ENCODE measurements at regions not wholly inside any gene's neighbourhood (a gene's known extent, or its start where the extent isn't known, plus 50 kb on each side); places are given as distances from the start of the nearest gene placed in this dataset.

GRCh38 chr14:31986405-31986804 is 90.7 kb upstream of the ARHGAP5 start:
- H3K4me1 ChIP-seq (replicated peaks in 1 of 2; ENCODE audit: control insufficient read depth in 2 of 2, insufficient read depth in 2 of 2, low read length in 2 of 2): no peaks in the 10 kb centered on the region; a peak in 1 of 5 replicates
- H3K79me2 ChIP-seq (ENCODE audit: control insufficient read depth, insufficient read depth, low read length): no peaks in the 10 kb centered on the region
- POLR2A ChIA-PET: no interaction called here
- FAIRE-seq (no peak), DNase-seq (ENCODE audit: extremely low read depth in 1 of 4, low spot score in 3 of 4) (no peak), ATAC-seq (no peak)
- H3K9ac ChIP-seq (ENCODE audit: insufficient read depth in 1 of 2, low read depth in 2 of 2, low read length in 2 of 2): no peak overlapping the region
- no peak overlapping the region for H3K4me3 ChIP-seq
- H4K20me1 ChIP-seq (replicated peaks; ENCODE audit: control insufficient read depth, insufficient read depth, low read length): no peaks in the 10 kb centered on the region
- no peak overlapping the region for H3K4me2 ChIP-seq (ENCODE audit: insufficient read depth, low read length)
- no peaks in the 10 kb centered on the region for H3K9me1 ChIP-seq (ENCODE audit: control insufficient read depth, insufficient read depth, low read length)
- H2AFZ ChIP-seq (ENCODE audit: low read depth, low read length): no peak overlapping the region
- H3K36me3 ChIP-seq (ENCODE audit: control insufficient read depth, insufficient read depth, low read length): no peaks in the 10 kb centered on the region
- intact Hi-C loops (cut with micrococcal nuclease) (no loop called here), in situ Hi-C loops (cut with MboI) (no loop called here)
- H3K9me3 ChIP-seq (replicated peaks; ENCODE audit: control insufficient read depth, insufficient read depth, low read depth, low read length): no peaks in the 10 kb centered on the region
- no peaks in the 10 kb centered on the region for H3K27me3 ChIP-seq (ENCODE audit: control insufficient read depth in 2 of 2, insufficient read depth in 2 of 2, low read length in 2 of 2)
- no peak overlapping the region for H3K27ac ChIP-seq (ENCODE audit: extremely low read depth, low read depth, low read length)
- no TSS peak for BruUV-seq (replicated peaks)
- CTCF ChIA-PET (ENCODE audit: low intra/inter-chr PET ratio): no interaction called here
- TF ChIP-seq ZHX1 (conservative IDR thresholded peaks at IDR 0.05; ENCODE audit: low read length): no peak
- TF ChIP-seq, protein P1, sequence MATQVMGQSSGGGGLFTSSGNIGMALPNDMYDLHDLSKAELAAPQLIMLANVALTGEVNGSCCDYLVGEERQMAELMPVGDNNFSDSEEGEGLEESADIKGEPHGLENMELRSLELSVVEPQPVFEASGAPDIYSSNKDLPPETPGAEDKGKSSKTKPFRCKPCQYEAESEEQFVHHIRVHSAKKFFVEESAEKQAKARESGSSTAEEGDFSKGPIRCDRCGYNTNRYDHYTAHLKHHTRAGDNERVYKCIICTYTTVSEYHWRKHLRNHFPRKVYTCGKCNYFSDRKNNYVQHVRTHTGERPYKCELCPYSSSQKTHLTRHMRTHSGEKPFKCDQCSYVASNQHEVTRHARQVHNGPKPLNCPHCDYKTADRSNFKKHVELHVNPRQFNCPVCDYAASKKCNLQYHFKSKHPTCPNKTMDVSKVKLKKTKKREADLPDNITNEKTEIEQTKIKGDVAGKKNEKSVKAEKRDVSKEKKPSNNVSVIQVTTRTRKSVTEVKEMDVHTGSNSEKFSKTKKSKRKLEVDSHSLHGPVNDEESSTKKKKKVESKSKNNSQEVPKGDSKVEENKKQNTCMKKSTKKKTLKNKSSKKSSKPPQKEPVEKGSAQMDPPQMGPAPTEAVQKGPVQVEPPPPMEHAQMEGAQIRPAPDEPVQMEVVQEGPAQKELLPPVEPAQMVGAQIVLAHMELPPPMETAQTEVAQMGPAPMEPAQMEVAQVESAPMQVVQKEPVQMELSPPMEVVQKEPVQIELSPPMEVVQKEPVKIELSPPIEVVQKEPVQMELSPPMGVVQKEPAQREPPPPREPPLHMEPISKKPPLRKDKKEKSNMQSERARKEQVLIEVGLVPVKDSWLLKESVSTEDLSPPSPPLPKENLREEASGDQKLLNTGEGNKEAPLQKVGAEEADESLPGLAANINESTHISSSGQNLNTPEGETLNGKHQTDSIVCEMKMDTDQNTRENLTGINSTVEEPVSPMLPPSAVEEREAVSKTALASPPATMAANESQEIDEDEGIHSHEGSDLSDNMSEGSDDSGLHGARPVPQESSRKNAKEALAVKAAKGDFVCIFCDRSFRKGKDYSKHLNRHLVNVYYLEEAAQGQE (IDR thresholded peaks at IDR 0.05; ENCODE audit: borderline replicate concordance): no peak
- TF ChIP-seq, protein P1 (CRISPR knock-in tag; IDR thresholded peaks at IDR 0.05; ENCODE audit: low read depth): no peak
- no peak for TF ChIP-seq FOS (IDR thresholded peaks at IDR 0.05; ENCODE audit: extremely low read depth, insufficient read length)
- TF ChIP-seq CTCF (IDR thresholded peaks at IDR 0.05 in 2 of 3, conservative IDR thresholded peaks at IDR 0.05 in 1 of 3; ENCODE audit: insufficient read depth in 2 of 3, low read depth in 1 of 3, low read length in 3 of 3): no peak
- no peak for TF ChIP-seq ZNF445 (CRISPR knock-in tag; IDR thresholded peaks at IDR 0.05; ENCODE audit: low read depth)
- TF ChIP-seq SMAD3 (CRISPR knock-in tag; conservative IDR thresholded peaks at IDR 0.05): no peak
- no peak for TF ChIP-seq U2AF2 (optimal IDR thresholded peaks at IDR 0.05; ENCODE audit: low read depth, low read length)
- no peak for TF ChIP-seq RBM17 (IDR thresholded peaks at IDR 0.05; ENCODE audit: borderline replicate concordance, low read depth, low read length)
- TF ChIP-seq MCM7 (IDR thresholded peaks at IDR 0.05): no peak
